Stimulated activated CD4-positive, alpha-beta T cell treated with anti-CD3 and anti-CD28 coated beads, Interleukin-1b, Interleukin-23, amount 100 ng/mL, for 24 hours (primary cell): ENCODE measurements at regions not wholly inside any gene's neighbourhood (a gene's known extent, or its start where the extent isn't known, plus 50 kb on each side); places are given as distances from the start of the nearest gene placed in this dataset.

Experiments used
- DNase-seq, 4 experiments: peaks; one replicate each; pipeline ENCODE4 v3.0.0-alpha.2; 2020; ENCODE audit warnings: low read depth in 4 of 4, low spot score in 1 of 4

- DNase-seq = no peak
Measured at GRCh38 chr2:45214550-45214949, 205.3 kb upstream of the SIX2 start.

DNA sequence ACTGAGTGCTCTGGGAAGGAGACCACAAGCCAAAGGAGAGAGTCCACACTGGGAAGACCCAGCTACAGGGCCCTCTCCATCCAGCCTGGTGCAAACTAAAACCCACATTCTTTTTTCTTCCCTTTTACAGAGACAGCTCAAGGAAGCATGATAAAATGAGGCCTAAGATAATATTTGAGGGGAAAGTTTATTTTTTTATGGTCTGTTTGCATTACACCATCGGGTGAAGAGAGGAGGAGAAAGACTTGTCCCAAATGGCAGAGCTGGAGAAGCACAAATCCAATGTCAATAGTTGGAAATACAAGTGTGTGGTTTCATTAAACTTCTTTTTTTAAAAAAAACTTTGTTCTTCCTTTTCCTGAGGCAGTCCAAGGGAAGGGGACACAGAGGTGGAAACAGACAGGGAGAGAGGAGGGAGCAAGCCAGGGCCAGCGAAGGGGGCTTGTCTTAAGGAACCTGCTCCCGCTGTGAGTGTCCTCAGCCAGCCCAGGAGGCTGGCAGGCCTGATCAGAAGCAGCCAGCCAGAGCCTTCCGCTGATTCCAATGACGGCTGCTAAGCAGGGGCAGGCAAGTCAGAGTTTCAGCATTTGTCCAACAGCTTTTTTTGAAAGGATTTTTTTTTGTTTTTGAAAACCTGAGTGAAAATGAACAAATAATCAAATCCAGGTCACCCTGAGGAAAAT lies 203.8 kb upstream of the SIX2 start:
- DNase-seq = no peak

- DNase-seq = no peak
Measured at GRCh38 chr2:45211636-45212035, 202.4 kb upstream of the SIX2 start.

DNA sequence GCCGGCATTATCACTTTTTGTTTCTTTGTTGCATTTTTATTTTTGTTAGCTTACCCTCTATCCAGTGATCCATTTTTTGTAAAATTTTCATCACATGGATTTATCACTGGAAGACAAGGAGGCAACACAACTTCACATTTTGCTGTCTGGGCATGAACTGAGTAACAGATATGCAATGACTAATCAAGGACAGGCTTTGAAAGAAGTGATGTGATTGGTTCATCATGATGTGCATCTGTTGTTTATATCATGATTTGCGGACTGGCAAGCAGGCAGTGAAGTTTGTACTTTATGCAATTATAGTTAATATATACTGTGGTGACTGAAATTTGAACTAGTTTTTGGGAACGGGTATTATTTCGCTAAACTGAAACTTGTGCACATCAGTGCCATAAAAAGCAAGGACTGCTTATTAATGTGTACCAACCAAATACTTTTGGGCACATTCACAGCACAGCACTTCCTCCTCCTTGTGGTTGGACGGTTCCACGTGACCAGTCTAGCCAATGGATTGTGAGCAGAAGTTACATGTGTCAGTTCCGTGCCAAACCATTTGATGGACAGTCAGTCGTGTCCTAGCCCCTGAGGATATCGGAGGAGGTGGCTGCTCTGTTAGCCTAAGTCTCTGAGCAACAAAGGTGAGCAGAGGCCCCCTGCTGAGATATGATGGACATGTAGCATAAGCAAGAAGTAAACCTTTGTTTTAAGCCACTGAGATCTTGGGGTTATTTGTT lies 201.4 kb upstream of the SIX2 start:
- DNase-seq = no peak

DNA sequence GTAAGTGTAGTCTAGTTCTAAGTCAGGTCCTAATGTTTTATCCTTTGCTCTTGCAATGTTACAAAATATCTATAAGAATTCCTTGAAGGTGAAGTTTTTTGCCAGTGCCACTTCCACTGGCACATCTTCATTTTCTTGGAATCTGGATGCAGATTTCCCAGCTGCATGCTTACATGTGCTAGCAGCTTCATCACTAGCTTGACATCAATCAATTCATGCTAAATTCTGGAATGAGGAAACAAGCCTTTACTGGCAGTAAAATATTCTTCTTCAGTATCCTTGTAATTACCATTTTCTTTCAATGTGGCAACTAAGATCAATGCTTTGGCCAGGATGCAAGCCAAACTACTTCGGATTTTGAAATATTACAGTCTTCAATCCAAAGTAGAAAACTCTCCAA lies 200.6 kb upstream of the SIX2 start:
- no peak for DNase-seq

- no peak for DNase-seq
Measured at GRCh38 chr2:45209302-45209701, 200.1 kb upstream of the SIX2 start.

GRCh38 chr2:45207101-45207500 lies 197.8 kb upstream of the SIX2 start:
- no peak for DNase-seq

- no peak for DNase-seq
Measured at GRCh38 chr2:45205985-45206384, 196.7 kb upstream of the SIX2 start.

DNA sequence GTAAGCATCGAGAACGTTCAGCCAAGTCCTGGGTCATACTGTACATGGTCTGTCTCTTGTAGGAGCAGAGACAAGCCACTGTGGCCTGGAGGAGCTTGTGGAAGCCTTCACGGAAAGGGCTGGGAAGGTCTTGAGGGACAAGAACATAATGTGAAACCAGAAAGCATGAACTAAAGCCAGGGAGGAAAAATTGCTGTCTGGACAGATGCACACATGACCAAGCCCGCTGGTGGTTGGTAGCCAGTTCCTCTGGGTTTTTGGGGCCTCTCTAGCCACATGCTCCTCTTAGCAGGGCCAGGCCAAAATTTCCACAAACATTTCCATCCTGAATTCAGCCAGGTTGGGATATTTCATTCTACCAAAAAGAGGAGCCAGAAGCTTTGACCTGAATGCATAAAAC lies 196.2 kb upstream of the SIX2 start:
- no peak for DNase-seq

DNA sequence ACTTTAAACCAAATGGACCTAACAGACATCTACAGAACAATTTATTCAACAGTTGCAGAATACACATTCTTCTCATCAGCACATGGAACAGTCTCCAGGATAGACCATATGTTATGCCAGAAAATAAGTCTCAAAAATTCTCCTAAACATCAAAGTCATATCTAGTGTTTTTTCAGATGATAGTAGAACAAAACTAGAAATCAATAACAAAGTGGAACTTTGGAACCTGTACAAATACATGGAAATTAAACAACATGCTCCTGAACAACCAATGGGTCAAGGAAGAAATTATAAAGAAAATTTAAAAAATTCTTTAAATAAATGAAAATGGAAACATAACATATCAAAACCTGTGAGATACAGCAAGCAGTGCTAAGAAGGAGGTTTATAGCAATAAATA lies 194.1 kb upstream of the SIX2 start:
- no peak for DNase-seq

DNA sequence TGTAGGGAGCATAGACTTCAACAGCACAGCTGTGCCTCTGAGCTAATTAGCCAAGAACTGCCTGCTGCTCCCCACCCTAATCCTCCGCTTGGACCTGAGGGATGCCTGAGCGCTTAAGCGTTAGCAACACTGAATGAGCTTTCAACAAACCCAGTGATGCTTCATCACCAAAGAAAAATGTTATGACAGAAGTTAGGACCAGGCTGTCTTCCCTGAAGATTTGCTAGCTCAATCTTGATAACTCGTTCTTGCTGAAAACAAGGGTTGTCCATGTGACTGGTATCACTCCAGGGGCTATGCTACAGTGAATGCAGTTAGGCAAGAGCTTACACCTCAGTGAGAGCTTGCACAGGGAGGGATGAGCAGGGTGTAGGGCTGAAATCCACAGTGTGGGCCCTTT lies 190.7 kb upstream of the SIX2 start:
- DNase-seq = no peak

DNA sequence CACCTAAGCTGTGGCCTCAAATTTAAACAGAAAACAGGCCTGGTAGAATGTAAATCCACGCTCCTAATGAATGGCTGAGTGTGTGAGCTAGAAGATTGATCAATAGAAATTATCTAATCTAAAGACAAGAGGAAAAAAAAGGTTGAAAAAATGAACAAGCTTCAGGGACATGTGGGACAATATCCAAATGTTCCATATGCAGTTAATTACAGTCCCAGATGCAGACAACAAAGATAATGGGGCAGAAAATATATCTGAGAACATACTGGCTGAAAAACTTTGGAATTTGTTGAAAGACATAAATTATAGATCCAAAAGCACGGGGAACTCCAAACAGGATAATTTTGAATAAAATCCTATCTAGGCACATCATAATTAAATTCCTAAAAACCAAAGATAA lies 186.7 kb upstream of the SIX2 start:
- DNase-seq = no peak

- DNase-seq = no peak
Measured at GRCh38 chr2:45194596-45194995, 185.3 kb upstream of the SIX2 start.

DNA sequence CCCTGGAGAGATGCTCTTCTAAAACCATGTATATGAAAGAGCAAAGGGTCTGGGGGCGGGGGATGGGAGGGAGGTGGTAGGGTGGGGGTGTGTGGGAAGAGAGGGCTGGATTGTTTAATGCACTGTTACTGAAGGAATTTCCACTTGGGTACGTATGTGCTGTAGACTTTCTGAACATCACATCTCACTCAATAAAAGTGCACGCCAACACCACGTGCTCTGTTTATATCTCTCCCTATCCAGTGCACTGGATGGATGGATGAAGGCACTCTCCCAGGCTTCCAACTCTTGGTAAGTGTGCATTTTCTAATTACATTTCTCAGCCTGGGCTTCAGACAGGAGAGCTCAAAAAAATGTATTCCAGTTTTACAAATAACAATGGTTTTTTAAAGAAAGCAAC lies 184.3 kb upstream of the SIX2 start:
- no peak for DNase-seq

DNA sequence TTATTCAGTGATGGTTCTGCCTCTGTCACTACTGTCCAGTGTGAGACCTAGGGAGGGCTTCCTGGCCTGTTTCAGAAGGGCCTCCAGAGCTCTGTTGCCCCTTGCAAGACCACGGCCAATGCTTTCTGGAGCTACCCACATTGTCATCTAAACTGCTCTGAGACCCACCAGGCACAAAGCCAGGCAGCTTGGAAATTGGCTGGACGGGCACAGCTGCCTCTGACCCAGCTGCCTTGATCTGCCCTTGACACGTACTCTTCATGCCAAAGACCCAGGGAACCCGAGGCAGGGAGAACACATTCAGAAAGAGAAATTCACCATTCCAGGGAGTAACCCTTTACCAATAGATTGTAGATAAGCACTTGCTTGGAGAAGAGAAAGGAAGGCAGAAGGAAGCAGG lies 183.7 kb upstream of the SIX2 start:
- DNase-seq = no peak

DNA sequence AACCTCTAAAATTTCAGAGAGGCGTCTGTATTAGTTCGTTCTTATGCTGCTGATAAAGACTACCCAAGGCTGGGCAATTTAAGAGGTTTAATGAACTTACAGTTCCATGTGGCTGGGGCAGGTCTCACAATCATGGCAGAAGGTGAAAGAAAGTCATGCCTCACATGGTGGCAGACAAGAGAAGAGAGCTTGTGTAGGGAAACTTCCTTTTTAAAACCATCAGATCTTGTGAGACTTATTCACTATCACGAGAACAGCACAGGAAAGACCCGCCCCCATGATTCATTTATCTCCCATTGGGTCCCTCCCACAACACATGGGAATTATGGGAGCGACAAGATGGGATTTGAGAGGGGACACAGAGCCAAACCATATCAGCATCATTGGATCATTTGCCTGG lies 183.2 kb upstream of the SIX2 start:
- no peak for DNase-seq

DNA sequence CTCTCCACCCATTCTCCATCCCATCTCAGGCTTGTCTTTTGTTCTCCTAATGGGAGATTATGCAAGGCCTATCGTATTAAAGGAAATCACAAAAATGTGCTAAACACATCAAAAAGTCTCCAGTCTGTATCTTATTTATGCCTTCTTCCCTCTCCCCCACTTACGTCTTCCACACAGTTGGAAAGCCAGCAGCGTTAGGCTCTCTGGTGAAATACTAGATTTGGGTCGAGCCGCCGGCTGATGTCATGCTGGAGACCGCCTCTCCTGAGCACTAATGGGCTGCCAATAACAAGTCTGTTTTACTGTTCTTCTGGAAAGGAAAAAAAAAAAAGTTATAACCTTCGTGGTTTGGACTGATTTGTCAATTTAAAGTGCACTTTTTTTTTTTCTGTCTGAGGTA lies 182.7 kb upstream of the SIX2 start:
- DNase-seq = no peak

DNA sequence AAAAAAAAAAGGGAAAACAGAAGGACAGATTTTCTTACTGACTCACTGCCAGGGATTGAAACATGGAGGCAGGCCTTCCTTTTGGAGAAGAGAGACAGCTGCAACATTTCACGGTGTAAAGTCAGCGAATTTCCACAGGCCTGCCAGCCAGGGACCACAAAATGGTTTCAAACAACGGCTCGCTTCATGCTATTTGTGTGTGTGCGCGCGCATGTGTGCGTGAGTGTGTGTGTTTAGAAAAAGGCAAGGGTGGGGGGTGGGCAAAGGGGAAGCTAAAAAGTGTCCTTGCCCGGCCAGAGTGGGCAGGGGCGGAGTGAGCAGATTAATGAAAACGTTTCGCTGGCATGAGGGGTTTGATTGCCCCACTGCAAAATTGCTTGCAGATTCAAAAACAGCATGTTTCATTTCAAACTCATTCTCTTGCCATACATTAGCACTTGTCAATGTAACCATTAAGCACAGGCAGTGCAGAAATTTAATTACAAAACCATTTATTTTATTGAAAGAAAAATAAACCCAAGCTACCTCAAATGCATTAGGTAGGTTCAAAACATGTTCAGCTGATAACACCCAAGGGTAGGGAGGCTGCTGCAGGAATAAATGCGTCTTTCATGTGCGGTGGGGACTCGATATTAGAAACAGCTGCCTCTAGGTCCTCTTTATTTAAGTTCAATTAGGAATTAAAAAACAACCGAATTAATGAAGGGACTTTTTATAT lies 182.1 kb upstream of the SIX2 start:
- no peak for DNase-seq

- no peak for DNase-seq
Measured at GRCh38 chr2:45190481-45190942, 181.3 kb upstream of the SIX2 start.

- no peak for DNase-seq
Measured at GRCh38 chr2:45184606-45185005, 175.4 kb upstream of the SIX2 start.

GRCh38 chr2:45182667-45183295 lies 173.5 kb upstream of the SIX2 start:
- DNase-seq = no peak

DNA sequence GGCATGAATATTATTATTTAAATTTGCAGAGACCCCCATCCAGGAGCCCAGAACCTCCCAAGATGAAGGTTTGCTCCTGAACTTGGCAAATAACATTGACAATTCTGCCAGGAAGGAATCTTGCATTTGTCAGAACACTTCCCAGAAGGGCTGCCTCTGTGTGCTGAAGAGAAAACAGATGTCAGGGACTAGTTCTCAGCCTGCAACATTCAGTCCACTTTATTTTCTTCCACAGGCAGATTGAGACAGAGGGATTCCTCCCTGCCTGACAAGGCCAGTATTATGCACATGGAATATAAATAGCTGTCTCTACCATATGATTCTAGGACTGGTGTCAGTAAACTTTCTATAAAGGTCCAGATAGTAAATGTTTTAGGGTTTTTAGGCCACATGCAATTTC lies 171.5 kb upstream of the SIX2 start:
- DNase-seq = no peak
